ENCODE measurements at regions not wholly inside any gene's neighbourhood (a gene's known extent, or its start where the extent isn't known, plus 50 kb on each side); places are given as distances from the start of the nearest gene placed in this dataset.
"Not testable (repeated sequence)": the region's sequence is repeated elsewhere in the genome, so short reads cannot be mapped to it uniquely, and the experiment has no call there.

DNA sequence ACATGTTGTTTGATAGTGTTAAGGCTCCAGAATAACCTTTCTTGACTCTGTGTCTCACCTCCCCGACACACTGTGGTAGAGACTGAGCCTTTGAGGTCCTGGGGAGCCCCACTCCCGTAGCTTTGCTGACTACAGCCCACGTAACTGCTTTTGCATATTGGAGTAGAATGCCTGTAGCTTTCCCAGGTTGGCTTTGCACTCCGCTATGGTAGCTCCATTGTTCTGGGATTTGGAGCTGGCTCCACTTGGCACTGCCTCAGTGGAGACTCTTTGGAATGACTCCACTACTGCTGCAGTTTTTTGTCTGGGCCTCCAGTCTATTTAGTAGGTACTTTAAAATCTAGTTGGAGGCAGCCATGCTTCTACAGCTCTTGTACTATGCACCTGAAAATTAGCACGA, 56.2 kb upstream of the ANXA1 start:
- no peak for DNase-seq

DNA sequence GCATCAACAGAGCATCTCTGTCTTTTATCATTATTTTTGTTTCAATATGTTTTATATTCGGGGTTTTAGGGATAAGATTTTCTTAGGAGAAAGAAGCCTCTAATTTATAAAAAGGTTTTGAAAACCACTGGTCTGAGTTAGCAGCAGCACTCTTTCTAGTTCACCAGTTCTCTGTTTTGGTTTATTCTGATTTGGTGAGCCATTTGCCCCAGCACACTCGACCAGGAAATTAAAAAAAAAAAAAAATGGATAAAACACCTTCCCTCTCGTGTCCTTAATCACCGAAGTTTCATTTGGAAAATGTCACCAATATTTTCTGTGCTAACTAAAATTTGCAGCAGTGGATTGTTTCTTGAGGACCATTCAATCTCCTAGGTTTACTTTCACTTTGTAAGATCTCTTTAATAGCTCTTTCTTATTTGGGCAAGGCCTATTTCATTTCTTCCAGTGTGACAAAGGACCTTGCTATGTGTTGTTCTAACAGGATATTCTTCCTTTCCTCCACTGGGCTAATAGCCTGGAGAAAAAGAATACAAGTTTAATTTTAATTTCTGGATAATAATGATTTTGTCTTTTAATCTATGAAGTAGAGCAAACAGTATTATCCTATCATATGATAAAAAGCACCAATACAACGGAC, 57.8 kb upstream of the ANXA1 start:
- peak; percentile 6 for DNase-seq

GRCh38 chr9:73093016-73093739, 58.5 kb upstream of the ANXA1 start:
- DNase-seq: peak; percentile 11

DNA sequence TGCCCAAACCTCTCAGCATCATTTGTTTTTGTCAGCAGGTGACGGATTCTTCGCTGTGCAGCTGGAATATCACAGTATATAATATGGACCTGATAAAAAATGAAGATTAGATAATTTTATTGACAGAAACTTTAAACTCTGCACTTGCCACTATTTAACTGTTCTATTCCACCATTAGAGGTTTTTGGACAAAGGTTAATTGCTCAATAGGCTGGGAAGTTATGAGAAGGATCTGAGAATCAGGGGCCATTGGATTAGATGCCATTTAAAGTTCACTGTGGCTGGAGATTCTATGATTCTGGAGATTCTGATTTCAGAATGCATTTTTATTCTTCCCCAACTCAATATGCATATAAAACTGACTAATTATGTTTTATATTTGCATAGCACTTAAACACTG, 59.8 kb upstream of the ANXA1 start:
- DNase-seq: no peak

DNA sequence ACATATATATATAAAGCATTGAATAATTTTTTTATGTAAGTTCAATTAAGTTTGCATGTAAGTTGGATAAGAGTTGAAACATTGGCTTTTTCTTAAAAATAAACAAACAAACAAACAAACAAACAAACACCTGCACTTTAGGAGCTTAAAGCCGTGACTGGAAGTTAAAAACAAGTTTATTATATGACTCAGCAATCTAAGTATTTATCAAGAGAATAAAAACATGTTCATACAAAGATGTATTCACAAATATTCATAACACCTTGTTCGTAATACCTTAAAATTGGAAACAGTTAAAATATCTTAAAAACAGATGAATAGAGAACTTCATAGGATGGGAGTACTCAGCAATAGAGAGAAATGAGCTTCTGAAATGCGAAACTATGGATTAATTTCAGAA, 61.5 kb upstream of the ANXA1 start:
- no peak for DNase-seq

- peak; percentile 2 for DNase-seq
These were observed 62.2 kb upstream of the ANXA1 start for GRCh38 chr9:73089304-73089985.

DNA sequence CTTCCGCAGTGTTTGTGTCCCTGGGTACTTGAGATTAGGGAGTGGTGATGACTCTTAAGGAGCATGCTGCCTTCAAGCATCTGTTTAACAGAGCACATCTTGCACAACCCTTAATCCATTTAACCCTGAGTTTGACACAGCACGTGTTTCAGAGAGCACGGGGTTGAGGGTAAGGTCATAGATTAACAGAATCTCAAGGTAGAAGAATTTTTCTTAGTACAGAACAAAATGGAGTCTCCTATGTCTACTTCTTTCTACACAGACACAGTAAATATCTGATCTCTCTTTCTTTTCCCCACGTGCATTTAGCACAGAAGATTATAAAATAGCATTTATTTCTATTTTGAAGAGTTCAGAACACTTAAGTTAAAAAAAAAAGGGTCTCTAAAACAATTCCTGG, 63.8 kb upstream of the ANXA1 start:
- DNase-seq: not testable (repeated sequence)

DNA sequence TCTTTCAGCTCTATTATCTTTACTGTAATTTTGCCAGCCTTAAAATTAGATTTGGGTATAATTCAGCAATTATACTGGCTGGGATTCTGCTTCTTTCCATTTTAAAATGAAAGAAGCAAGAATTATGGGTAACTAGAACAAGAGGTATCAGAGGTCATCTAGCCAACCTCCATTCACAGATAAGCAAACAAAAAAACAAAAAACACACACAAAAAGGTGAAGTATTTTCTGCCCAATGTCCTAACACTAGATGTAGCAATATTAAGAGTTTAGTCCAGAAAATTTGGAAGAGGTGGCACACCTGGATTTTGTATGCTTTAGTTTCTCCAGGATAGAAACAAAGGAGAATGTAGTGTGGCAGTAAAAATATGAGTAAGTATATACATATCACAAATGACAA, 68.1 kb upstream of the ANXA1 start:
- DNase-seq: no peak

DNA sequence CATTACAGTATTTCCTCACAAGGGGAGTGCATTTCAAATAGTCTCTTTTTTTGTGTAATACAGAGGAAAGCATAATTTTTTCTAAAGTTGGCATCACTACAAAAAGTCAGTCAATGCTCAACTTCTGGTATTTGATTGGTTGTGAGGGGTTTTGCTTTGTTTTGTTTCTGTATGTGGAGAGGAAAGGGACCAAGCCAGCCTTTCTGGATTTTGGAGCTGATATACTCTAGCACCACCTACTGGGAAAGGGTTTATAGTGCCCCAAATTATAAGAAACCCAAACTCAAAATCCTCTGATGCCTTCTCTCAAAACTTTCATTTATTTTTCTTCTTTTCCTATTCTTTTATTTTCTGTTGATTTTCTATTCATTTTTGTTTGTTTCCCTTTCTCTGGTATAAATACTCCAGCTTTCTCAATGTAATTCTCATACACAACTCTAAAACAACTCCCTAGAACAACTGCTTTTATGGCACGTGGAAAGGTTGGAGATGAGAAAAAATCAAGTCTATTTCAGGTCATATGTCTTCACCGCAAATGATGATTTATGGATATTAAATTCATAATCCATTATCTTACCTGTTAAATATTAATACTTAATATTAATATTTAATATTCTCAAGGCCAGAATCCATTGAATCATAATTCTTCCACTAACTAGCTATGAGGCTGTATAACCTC, 69.5 kb upstream of the ANXA1 start:
- DNase-seq: peak; percentile 65

DNA sequence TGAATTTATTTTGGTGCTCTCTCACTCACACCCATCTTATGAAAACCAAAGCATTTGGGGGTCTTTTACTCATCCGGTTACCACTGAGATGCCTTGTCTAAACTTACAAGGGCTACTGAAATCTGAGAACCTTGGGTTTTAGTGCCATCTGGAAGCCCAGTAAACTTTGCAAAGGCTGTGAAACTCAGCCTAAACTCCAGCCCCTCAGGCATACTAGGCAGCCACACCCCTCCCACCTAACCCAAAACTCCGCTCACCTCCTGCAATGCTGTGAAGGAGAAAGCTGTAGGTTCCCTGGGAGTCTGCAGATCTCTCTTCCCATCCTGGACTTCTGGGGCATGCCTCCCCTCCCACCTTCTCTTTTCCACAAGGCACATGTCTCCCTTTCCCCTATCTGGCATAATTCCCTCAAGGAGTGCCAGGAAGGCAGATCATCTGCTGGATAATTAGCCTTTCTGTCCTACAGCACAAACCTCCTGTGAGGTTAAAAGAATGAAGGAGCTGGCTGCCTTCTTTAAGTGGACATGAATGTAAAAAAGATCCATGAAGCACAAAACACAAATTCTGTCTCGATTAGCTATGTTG, 71.5 kb upstream of the ANXA1 start:
- DNase-seq: no peak

- peak; percentile 29 for DNase-seq
These were observed 72.3 kb upstream of the ANXA1 start for GRCh38 chr9:73079326-73079725.

- DNase-seq: no peak
These were observed 74.0 kb upstream of the ANXA1 start for GRCh38 chr9:73077625-73078030.

GRCh38 chr9:73076970-73077369, 74.7 kb upstream of the ANXA1 start:
- no peak for DNase-seq

- no peak for DNase-seq
These were observed 77.4 kb upstream of the ANXA1 start for GRCh38 chr9:73074176-73074708.

DNA sequence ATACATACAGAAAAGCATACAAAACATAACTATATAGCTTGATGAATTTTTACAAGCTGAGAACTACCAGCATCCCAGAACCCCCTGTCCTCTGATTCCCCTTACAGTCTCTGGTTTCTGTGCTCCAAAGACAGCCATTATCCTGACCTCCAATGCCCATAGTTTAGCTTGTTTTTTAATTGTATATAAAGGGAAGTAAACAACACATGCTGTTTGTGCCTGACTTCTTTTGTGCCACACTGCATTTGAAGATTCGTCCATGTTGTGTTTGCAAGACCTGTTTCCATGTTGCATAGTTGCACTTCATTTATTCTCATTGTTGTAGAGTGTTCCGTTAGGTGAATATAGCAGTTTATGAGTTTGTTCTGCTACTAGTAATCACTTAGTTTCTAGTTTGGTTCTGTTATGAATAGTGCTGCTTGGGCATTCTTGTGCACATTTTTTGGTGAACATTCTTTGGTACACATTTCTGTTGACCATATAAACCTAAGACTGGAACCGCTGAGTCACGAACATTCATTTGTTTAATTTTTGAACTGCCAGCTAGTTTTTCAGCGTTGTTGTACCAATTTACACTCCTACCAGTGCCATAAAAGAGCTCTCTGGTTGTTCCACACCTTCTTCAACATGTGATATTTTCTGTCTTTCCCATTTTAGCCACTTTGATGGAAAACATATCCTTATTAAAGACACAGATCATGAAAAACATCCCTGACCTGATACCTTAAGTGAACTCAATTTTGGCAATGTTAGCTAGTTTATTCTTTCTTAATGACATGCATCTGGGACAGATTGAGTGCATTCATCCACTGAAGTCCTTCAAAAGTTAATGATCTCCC, 78.1 kb upstream of the ANXA1 start:
- peak; percentile 2 for DNase-seq

DNA sequence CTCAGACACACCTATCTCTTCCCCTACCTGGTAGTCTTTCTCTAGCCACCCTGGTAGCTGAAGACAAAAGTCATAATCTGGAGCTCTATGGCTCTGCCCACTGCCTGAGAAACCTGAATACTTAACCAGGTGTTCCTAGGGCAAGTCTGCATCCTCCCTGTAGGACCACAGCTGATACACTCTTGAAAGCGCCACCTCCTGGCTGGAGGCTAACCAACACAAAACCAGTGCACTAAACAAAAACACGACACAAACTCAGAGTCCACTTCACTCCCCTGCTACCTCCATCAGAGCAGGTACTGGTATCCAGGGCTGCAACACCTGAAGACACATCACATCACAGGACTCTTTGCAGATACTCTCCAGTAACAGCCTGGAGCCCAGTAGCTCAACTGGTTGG, 84.6 kb upstream of the ANXA1 start:
- DNase-seq: peak; percentile 16

GRCh38 chr9:73065439-73065838, 86.2 kb upstream of the ANXA1 start:
- DNase-seq: no peak

- no peak for DNase-seq
These were observed 87.3 kb upstream of the ANXA1 start for GRCh38 chr9:73064315-73064714.

DNA sequence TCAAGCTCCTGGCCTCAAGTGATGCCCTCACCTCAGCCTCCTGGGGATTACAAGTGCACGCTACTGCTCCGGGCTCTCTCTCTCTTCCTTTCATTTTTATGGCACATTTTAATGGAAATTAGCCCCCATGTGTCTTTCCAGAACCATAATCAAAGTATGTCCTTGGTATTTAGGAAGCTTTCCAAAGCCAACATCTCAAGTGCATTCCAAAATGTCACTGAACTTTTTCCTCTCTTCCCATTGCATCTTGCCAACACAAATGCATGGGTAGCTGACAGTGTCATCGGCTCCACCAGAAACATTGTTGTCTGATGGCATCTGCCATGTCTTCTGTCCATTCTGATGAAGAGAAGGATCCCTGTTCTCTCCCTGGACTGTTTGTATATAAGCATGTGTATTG, 90.5 kb upstream of the ANXA1 start:
- DNase-seq: no peak

DNA sequence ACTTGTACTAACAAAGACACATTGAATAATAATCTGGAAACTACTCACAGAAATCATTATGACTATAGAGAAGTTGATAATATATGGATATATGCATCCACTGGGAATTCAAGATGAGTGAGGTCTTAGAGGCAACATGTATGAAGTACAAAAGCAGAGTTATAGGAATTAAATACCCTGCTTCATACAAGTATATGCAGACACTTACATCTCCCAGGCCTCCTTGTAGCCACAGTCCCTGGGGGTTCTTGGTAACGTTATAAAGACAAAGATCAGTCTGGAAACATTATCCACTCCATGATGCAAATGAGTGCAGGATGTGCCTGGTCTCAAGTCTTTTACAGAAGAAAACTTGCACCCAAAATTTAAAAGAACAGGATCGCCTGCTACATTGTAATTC, 92.4 kb upstream of the ANXA1 start:
- no peak for DNase-seq

DNA sequence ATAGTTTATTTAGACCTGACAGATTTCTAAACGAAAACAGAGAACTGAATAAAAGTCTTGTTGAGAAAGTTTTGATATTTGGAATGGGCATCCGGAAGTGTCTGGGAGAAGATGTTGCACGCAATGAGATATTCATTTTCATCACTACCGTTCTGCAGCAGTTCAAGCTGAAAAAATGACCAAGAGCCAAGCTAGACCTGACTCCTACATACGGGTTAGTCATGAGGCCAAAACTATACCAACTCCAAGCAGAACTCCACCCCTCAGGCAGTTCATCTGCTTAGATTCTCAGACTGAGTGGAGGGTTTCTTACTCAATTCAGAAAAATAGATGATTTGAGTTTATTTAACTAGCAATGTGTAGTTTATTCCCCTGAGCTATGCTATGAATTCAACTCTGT, 95.4 kb upstream of the ANXA1 start:
- no peak for DNase-seq

DNA sequence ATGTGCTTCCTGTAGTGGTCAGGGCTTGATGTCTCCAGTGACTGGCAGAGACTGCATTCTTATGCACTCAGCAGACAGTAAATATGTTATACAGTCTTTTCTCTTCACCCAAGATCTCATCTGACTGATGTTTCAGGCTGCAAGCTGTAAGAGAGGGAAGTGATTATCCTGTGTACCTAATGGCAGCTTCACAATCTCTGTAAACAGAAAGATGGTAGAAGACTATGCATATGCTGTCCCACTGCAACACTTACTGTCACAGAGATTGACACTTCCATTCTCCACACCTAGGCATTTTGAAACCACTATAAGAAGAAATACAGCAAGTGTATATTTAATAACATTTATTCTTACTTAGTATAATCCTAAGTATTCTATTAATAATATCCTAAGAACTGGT, 97.6 kb upstream of the ANXA1 start:
- no peak for DNase-seq

Data from DMS53 (cell line).